ENCODE measurements at regions not wholly inside any gene's neighbourhood (a gene's known extent, or its start where the extent isn't known, plus 50 kb on each side); places are given as distances from the start of the nearest gene placed in this dataset.

DNA sequence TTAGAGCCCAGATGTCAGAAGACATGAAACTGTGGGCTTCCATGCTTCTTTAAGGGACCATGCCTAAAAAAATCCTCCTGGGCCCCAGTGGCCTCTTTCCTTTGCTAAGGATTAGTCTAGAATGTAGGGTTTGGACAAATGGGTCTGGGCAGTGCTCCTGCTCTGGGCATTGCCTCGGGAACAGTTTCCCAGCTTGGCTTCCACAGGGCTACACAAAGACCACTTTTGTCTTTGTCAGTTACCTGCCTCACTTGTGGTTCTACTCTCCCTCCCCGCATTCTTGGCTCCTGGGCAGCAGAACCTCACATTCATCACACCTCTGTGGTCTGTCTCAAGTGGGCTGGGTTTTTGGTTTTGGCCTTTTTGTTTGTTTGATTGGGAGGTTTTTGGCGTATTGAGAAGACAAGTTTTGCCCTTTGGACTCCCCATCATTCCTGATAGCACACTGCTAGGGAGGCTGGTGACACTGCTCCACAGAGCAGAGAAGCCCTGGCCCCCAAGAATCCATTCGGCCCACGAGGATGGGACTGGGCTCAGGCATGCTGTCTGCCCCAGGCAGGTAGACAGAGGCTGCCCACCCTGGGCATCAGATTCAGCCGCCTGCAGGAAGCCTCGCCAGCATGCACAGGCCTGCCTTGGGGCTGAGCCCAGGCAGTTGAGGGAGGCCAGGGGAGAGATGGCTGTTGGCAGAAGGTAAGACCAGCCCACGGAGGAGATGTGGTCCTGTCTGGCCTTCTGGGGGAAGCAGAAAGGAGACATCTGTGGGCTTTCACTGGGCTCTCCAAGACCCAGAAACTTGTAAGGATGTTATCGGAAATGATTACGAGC, 343.7 kb downstream of the WDR11 start:
- TF ChIP-seq, protein P1, sequence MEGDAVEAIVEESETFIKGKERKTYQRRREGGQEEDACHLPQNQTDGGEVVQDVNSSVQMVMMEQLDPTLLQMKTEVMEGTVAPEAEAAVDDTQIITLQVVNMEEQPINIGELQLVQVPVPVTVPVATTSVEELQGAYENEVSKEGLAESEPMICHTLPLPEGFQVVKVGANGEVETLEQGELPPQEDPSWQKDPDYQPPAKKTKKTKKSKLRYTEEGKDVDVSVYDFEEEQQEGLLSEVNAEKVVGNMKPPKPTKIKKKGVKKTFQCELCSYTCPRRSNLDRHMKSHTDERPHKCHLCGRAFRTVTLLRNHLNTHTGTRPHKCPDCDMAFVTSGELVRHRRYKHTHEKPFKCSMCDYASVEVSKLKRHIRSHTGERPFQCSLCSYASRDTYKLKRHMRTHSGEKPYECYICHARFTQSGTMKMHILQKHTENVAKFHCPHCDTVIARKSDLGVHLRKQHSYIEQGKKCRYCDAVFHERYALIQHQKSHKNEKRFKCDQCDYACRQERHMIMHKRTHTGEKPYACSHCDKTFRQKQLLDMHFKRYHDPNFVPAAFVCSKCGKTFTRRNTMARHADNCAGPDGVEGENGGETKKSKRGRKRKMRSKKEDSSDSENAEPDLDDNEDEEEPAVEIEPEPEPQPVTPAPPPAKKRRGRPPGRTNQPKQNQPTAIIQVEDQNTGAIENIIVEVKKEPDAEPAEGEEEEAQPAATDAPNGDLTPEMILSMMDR (IDR thresholded peaks at IDR 0.05; ENCODE audit: poor library complexity), result no peak
- TF ChIP-seq EZH2phosphoT487 (IDR thresholded peaks at IDR 0.05; ENCODE audit: low read depth, severe bottlenecking, unreplicated experiment) (no peak), EZH2 (IDR thresholded peaks at IDR 0.05; ENCODE audit: borderline replicate concordance) (no peak)
